ENCODE measurements at regions not wholly inside any gene's neighbourhood (a gene's known extent, or its start where the extent isn't known, plus 50 kb on each side); places are given as distances from the start of the nearest gene placed in this dataset.

DNA sequence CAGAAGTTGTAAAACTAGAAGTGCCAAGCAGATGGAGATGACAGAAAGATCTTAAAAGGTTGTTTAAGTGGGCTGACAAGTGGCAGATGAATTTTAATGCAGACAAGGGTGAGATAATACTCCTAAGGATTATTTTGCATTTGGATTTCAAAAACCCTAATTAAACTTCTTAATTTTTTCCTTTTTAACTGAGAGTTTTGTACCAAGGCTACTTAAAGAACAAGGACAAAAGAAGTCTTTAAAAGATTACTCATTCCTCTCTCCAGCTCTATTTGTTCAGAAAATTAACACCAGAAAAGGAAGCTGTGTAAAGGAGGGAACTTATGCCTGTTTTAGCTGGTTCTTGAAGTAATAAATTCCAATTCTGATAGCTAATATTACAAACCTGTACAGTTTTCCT, 275.4 kb downstream of the ETNK1 start:
- DNase-seq (ENCODE audit: low spot score), result no peak

DNA sequence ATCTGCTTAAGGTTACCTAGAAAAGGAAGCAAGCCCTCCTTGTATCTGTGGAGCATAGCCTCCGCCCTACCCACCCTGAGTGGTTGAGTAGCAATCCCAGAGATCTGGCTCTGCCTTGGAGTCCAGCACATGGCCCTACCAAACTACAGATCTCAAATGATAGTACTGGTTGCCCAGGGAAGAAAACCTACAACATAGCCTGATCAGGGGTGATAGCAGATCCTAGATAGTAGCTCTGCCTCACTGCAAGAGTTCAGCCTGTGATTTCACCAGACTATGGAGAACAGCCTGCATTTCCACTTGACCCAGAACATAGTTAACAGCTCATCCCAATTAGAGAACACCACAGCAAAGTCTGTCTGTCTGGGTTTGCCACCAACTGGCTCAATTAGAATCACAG, 279.5 kb downstream of the ETNK1 start:
- DNase-seq (ENCODE audit: low spot score), result no peak

DNA sequence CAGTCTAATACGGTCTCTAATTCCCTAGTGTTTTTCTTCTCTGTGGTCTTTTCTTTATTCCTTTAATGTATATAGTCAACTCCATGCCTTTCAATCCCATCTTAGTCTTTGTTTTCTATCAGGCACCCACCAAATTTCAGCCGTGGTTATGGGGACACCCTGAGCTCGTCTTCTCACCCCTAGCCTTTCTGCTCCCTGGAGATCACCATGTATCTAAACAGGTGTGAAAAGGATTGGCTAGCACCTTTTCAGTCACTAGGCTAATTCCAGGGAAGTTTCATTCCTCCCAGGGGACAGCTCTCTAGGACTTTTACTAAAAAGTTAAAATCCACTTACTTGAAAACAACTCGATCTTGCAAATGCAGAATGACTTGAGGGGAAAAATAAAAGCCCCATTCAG, 291.3 kb downstream of the ETNK1 start:
- no peak for DNase-seq (ENCODE audit: low spot score)

DNA sequence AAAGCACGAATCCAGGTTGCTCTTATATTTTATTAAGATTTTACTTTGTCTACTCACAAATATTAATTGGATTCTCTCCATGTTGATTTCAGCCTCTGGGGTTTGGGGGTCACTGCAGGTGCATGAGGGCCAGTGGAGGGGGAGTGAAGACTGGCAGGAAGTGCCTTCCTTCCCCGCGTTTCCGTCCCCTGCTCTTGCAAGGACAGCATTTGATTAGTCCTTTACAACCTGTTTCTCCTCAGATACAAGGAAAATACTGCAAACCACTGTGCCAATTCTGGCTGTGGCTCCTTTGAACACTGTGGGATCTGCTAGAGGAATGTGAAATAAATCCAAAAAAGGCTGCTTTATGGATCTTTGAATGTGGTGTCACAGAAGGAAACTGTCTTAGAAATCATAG, 291.8 kb downstream of the ETNK1 start:
- no peak for DNase-seq (ENCODE audit: low spot score)

DNA sequence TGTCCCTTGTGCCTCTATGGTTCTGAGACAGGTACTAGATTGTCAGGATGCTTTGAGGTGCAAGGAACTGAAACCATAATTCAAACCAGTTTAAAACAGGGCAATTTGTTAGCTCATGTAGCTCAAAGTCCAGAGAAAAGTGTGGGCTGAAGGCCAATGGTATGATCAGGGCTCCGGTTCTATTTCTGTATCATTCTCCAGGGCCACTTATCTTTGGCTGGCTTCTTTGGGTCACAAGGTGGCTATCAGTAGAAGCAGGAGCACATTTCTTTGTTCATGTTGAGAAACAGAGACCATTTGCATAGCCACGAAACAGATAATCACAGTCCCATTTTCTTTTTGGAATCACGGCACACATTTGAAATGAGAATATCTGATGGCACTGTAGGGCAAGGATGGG, 294.9 kb downstream of the ETNK1 start:
- DNase-seq (ENCODE audit: low spot score), result no peak

DNA sequence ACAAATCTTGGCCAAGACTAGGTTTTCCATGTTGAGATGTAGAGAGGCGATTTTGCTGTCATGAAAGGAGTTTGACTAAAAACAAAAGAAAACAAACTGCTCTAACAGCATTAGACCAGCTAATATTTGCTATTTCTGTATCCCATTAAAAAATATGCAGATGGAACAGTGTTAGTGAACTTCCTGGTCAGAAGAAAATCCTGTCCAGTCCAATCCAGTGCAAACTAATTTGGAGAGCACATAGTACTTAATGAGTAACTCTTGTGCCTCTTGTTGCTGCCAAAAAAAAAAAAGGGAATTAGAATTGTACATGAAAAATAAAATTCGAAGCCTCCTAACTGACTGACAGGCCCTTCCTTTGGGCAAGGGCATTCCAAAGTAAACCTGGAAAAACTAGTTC, 298.8 kb downstream of the ETNK1 start:
- no peak for DNase-seq (ENCODE audit: low spot score)

DNA sequence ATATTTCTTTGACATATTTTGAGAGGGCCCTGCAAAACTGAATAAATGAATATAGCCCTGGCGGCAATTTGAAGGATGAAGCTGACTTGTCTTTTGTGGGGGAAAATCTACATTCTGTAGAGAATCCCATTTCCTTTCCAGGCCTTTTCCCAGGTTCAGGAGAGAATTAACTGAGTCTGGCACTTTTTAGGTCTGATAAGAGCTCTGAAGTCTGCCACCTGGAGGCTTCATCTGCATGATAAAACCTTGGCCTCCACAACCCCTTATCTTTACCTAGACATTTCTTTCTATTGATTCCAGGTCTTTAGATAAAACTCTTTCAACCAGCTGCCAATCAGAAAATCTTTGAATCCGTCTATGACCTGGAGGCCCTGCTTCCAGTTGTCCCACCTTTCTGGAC, 299.4 kb downstream of the ETNK1 start:
- no peak for DNase-seq (ENCODE audit: low spot score)

DNA sequence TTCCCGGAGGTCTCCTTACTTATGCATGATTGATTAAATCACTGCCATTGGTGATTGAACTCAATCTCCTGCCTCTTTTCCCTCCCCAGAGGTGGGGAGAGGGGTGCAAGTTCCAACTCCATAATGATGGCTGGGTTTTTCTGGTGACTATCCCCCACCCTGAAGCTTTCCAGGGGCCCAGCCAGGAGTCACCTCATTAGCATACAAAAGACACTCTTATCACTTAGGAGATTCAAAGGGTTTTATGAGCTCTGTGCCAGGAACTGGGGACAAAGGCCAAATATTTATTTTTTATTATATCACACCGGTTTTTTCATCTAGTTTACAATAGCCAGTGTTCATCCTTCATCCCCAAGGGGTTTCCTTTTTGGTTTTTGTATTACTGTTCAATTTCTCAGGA, 300.7 kb downstream of the ETNK1 start:
- no peak for DNase-seq (ENCODE audit: low spot score)

DNA sequence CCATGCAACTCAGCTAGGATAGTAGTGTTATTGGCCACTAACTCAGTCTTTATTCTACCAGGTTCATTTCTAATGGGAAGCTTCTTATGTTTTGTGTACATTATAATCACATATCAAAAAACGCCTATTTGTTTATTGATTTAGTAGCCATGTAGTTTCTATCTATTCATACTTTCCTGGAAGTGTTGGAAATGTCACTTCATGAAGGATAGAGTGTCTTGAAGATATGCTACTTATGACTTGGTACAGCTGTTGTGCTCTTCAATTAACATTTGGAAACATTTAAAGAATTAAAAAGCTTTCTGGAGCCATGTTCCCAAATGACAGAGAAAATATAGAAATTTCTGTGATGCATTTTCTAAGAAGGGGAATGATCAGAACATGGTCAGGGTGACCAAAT, 307.5 kb downstream of the ETNK1 start:
- no peak for DNase-seq (ENCODE audit: low spot score)

DNA sequence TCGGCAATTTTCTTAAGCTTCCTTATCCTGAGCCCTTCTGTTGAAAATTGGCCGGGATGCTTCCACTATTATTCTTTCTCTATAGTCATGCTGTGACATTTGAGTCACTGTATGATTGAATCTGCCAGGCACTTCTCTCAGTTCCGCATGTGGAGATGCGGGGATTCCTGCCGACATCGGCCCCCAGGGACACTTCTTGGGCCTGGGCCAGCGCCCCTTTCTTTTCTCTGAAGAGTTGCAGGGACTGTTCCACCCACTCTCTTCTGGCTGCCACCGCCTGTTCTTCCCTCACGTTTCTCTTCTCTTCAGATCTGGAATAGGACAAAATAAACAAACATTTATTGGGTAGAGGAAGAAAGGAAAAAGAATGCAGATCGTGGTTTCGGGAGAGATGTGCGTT, 310.1 kb downstream of the ETNK1 start:
- peak; percentile 42 for DNase-seq (ENCODE audit: low spot score)

DNA sequence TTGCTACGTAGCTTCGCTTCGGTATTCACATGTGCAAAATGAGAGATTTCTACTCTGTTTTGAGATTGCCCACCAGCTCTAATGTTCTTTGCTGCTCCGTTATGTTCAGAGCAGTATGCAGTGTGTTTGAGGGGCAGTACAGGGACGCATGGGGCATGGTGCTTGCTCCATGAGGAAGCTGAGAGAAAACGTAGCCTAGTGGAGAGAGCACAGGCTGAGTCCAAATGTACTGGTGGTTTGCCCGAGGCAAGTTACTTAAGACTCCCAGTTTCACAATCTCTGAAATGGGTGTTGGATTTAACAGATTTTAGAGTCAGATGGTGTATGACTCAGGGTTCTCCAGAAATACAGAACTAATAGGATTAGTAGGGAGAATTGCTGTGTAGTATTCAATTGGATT, 310.5 kb downstream of the ETNK1 start:
- DNase-seq (ENCODE audit: low spot score), result peak; percentile 19

DNA sequence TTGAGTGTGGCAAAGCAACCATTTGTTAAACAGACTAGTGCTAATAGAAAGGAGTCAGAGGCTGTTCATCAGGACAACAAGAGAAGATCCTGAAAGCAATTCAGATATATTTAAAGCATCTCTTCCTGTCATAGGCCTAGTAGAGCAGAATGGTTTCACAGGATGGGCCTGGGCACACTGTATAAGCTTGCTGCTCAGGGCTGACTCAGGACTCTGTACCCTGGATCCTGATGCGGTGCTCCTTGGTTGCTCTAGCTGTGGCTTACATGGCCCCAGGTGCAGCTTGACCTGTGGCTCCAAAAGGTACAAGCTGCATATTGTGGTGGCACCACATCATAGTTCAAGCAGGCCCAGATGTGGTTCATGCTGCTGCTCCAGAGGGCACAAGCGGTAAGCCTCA, 313.4 kb downstream of the ETNK1 start:
- no peak for DNase-seq (ENCODE audit: low spot score)

DNA sequence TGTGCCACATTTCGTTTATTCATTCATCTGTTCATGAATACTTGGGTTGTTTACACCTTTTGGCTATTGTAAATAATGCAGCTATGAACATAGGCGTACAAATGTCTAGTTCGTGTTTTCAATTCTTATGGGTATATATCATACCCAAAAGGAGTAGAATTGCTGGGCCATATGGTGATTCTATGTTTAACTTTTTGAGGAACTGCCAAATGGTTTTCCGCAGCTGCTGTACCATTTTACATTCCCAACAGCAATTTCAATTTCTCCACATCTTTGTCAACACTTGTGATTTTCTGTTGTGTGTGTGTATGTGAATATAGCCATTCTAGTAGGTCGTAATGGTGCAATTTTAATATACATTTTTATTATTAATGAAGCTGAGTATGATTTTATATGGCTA, 326.2 kb downstream of the ETNK1 start:
- DNase-seq (ENCODE audit: low spot score), result no peak

DNA sequence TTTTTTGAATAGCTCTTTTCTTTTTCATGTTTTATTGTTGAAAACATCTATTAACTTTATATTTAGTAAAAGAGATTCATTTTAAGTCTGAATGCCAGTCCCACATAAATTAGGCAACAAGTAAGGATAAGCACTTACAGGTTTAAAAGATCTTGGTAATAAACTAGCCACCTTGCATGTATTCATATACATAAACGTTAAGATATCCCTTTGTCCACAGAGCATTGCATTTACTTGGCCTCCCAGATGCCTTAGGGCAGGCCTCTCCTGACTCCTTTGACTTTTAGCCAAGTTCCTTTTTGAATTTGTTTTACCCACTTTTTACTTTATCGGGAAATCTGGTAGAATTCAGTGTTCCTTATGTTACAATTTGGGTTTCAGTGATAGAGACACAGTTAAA, 331.7 kb downstream of the ETNK1 start:
- no peak for DNase-seq (ENCODE audit: low spot score)

DNA sequence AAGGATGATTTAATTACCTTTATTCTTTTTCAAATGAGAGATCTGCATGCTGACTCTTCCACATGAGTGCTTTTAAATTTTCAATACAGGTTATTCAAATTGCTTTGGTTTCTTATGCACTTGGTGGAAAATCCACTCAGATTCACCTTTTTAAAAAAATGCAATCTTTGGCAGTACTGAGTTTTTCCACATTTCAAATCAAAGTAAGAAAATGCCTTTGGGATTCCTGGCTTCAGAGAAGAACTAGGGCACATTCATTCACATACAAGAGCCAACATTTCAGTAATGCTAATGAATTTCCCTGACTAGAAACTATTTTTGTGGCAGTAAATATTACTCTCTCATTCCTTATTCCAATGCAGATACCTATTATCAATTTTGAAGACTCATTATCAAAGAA, 342.2 kb downstream of the ETNK1 start:
- DNase-seq (ENCODE audit: low spot score), result no peak

DNA sequence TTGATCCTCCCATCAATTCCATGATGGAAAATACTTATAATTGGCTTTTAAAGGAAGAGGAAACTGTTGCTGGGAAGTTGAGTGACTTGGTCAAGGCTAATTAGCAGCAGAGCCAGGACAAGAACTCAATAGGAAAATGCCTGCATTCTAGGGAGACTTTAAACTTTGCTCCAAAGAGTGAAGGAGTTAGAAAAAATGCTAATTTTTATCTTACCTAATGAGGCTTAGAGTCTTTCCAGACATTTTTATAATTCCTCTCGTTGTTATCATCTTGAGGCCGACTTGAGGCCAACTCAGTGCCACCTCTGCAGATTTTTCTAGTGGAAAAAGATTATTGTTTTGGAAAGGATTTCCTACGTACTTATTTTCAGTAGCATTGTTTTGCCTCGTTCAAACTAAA, 344.6 kb downstream of the ETNK1 start:
- DNase-seq (ENCODE audit: low spot score), result no peak

DNA sequence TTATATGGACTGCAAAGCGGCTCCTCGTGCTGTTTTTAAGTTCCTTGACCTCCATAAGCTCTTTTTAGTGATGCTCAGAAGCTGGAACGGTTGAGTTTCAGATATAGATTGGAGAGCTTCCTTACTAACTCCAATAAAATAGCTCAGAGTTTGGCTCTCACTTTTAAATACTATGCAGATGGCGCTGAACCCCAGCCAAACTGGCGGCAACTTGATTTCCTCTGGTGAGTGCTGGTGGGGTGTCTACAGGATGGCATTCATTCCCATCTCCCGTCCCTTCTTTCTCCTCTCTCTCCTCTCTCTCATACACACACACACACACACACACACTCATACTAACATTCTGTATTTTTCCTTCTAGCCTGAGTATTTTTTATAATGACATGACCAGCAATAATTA, 346.3 kb downstream of the ETNK1 start:
- no peak for DNase-seq (ENCODE audit: low spot score)

DNA sequence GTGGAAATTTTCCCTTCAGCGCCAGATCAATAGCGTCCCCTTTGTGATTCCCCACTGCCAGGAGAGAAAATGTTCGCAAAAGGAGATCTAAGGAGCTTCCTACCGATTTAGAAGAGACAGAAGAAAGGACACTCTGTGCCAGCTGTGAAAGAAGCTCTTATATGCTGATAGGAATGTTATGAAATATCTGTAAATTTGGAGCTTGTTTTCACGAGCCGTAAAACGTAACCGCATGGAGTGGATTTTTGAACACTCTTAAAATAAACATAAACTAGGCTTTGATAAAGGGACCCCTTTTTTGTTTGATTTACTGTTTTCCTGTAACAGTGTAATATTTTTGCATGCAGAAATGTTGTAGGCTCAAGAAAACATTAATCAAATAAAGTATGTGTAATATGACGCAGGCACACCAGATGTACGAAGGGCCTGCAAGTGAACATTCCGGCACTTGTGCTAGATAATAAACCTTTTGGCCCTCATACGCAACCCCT, 346.8 kb downstream of the ETNK1 start:
- DNase-seq (ENCODE audit: low spot score), result no peak

DNA sequence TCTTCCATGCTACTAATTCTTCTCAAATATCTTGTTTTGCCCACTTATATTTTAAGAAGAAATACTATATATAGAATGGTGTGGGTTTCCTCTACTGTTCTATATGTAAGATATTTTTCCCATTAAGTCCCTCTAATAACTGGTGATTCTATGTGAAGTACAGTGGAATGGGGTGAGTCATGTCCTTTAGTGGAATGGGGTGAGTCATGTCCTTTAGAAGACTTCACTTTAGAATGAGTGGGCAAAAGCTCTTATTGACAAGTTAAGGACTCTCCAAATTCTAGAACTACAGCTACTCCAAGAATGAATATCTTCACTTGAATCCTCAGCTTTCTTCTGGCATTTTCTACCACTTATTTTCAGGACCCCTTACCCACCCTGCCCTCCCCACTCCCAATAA, 349.9 kb downstream of the ETNK1 start:
- DNase-seq (ENCODE audit: low spot score), result peak; percentile 42

DNA sequence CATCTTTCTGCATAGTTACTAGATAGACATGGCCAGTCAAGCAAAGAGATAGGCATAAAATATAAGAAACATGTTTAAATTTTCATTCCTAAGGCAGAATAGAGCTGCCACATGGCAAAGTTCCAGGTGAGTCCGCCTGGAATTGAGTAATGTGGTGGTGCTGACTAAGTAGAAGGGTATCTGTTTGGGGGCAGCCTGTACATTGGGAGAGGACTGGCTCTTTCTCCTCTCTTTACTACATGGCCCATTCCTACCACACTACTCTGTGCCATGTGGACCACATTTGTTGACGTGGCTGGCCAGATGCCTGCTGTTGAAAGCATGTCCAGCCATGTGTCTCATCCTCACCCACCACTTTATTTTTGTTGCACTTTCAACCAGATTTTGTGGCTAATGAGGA, 354.0 kb downstream of the ETNK1 start:
- peak; percentile 70 for DNase-seq (ENCODE audit: low spot score)

DNA sequence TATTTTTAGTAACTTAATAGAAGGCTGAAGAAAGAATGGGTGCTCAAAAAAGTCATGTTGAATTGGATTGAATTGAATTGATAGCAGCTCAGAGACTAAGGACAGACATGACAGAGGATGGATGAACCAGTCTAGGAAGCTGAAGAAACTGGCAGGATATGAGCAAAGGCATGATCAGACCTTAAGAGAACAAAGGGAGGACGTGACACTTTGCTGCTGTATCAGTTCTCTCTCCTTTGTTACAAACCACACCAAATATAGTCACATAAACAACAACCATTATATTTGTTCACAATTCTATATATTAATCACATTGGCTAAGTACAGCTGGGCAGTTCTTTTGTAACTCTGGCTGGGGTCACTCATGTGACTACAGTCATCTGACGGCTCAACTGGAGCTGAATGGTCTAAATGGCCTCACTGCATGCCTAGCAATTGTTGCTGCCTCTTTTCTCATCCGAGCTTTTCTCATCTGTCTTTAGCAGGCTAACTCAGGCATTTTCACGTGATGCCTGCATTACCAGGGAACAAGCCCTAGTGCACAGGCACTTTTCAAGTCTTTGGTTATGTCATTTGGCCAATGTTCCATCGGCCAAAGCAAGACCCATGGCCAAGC, 355.0 kb downstream of the ETNK1 start:
- DNase-seq (ENCODE audit: low spot score), result no peak

DNA sequence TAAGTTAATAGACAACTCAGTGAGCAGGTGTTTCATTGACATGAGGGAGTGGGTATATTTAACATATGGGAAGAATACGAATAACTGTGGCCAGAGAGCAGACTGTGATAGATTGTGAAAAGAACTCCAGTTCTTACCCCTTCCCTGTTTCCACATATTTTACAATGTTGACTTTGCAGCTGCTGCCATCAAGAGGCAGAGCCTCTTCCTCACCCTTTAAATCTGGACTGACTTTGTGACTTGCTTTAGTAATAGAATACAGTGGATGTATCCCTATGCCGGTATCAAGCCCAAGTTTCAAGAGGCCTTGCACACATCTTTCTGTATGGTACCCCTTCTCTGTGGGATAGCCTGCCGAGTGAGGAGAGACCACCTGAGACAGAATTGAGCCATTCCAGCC, 356.7 kb downstream of the ETNK1 start:
- DNase-seq (ENCODE audit: low spot score), result peak; percentile 6

DNA sequence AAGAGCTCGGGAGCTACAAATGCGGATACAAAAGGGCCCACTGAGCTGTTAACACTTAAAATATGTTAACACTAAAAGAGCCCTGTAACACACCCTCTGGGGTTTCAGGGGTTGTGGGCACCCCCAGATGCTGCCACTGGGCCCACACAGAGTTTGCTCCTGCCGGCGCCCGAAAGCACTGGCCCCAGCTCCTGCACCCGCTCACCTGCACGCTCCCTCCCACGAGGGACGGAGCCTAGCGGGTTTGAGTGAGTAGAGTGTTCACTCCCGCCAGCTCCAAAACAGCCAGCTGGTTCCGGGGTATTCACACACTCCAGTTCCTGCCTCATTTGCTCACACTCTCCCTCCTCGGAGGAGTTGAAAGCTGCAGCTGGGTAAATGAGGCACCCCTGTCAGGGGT, 357.7 kb downstream of the ETNK1 start:
- DNase-seq (ENCODE audit: low spot score), result no peak

DNA sequence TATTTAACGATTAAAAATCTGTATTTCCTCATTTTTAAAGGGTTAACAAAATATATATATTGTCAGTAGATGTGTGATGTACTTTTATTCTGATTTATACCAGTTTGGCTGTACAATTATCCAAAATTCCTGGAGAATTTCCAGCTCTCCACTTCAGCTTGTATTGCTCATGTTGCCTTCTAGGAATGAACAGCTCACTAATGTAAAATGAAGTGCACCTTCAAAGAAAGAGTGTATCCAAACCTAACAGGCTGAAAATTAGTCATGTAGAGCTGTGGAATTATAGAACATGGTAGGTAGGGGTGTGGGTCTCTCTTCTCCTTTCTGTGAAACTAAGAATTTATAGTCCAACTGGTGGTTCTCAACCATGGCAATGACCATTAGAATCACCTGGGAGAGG, 362.0 kb downstream of the ETNK1 start:
- DNase-seq (ENCODE audit: low spot score), result no peak

DNA sequence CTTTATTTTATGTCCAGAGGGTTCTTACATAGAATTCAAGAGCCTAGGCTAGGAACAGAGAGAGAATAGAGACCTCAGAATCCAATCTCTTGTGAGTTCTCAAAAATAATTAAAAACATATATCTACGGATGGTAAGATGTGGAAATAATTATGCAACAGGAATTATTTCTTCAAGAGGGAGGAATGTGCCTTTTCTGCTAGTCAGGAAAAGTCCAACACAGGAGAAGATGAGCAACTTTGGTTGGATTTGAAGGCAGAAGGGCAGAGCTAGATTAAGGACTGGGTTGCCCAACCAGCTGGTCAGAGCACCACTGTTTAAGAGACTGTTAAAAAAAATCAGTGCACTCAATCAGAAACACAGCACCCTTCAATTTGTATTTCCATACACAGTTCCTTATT, 365.5 kb downstream of the ETNK1 start:
- DNase-seq (ENCODE audit: low spot score), result no peak
